Activated gamma-delta T cell (primary cell): ENCODE measurements at regions not wholly inside any gene's neighbourhood (a gene's known extent, or its start where the extent isn't known, plus 50 kb on each side); places are given as distances from the start of the nearest gene placed in this dataset.

Experiments used
- DNase-seq: peaks from one replicate; lab custom pipeline; 2025; lab: John Stamatoyannopoulos, UW

DNA sequence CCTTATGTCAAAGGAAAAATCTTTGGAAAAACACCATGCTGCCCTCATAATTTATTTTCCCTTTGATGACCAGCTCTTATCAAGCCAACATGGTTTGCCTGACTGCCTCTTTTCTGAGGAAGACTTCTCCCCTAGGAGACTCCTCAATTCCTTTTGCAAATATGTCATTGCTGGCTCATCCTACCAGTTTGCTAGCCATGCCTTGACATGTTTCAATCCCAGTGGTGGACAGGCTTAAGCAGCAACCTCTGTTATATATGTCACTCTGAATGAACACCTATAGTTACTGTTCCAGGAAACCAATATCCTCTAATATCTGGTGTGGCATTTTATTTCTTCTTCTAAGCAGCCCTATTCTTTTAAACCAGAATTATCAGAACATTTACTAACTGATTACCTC lies 615.8 kb downstream of the HTR1A start:
- no peak for DNase-seq

- DNase-seq, result no peak
Observed at GRCh38 chr5:63341442-63341841, 620.8 kb downstream of the HTR1A start.

- no peak for DNase-seq
Observed at GRCh38 chr5:63323926-63324325, 638.3 kb downstream of the HTR1A start.

- no peak for DNase-seq
Observed at GRCh38 chr5:63314551-63314950, 647.7 kb downstream of the HTR1A start.

GRCh38 chr5:63310644-63311043 lies 651.6 kb downstream of the HTR1A start:
- no peak for DNase-seq

DNA sequence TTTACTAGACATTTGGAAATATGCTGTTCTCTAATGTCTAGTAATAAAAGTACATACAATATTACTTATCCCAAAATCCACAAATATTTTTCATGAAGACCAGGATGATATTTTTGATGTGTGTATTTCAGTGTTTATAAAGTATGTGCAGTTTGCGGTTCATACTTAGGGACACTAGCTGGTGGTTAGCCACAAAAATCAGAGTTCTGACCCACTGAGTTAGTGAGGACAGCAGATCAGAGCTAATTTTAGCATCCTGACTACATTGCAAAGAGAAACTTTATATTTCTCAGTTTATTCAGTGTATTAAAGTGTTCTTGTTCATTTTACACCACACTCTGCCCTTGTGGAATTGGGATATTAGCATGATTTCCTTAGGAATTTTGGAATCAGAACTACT lies 655.3 kb downstream of the HTR1A start:
- no peak for DNase-seq

GRCh38 chr5:63293317-63293716 lies 668.9 kb downstream of the HTR1A start:
- DNase-seq, result no peak

- DNase-seq, result no peak
Observed at GRCh38 chr5:63286724-63287123, 675.5 kb downstream of the HTR1A start.

- no peak for DNase-seq
Observed at GRCh38 chr5:63263411-63263810, 684.8 kb downstream of the LRRC70 start.

DNA sequence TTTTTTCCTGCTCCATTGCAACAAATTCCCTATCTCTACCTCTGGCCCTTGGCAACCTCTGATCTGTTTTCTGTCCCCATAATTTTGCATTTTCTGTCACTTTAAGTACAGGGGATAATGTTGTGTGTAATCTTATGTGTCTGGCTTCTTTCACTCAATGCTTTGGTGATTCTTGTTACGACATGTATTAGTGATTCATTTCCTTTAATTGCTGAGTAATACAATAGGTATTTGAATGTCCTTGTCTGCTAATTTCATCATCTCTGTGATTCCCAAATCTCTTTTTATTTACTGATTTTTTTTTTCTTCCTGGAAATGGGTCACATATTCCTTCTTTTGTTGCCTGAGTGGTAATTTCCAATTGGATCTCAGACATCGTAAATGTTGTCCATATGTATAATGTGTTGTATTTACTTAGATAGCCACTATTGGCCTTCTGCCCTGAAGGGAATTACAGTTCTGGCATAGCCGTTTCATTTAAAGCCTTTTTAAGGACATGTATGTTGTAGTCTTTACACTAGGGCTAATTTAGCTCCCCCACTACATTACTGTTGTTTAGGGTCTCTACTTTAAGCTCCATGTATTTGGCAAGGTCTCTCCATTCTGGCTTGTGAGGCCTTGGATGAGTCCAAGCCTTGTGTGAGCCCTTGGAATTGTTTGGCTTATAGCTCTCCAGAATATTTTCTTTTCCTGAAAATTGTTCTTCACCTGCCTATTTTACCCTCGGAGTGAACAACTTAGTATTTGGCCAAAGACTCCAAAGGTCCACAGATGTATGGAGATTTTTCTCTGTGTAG lies 683.8 kb downstream of the LRRC70 start:
- DNase-seq, result no peak

DNA sequence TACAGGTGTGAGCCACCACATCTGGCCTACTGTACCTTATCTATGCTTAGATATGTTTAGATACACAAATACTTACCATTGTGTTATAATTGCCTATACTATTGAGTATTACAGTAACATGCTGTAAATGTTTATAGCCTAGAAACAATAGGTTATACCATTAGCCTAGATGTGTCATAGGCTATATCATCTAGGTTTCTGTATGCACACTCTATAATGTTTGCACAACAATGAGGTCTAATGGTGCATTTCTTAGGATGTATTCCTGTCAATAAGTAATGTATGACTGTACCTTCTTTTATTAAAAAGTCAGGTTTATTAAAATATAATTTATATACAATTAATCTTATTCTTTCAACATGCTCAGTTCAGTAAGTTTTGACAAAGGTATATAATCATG lies 683.1 kb downstream of the LRRC70 start:
- no peak for DNase-seq

DNA sequence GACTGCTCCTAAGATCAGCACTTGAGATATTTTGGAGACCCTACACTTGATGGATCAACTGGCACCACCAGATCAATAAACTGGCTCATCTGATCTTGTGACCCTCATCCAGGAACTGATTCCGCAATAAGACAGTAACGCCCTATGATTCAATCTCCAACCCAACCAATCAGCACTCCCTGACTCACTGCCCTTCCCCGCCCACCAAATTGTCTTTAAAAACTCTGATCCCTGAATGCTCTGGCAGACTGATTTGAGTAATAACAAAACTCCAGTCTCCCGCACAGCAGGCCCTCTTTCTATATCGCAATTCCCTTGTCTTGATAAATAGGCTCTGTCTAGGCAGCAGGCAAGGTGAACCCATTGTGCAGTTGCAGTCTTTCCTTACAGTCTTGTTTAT lies 677.0 kb downstream of the LRRC70 start:
- no peak for DNase-seq

- DNase-seq, result no peak
Observed at GRCh38 chr5:63250939-63251338, 672.3 kb downstream of the LRRC70 start.

DNA sequence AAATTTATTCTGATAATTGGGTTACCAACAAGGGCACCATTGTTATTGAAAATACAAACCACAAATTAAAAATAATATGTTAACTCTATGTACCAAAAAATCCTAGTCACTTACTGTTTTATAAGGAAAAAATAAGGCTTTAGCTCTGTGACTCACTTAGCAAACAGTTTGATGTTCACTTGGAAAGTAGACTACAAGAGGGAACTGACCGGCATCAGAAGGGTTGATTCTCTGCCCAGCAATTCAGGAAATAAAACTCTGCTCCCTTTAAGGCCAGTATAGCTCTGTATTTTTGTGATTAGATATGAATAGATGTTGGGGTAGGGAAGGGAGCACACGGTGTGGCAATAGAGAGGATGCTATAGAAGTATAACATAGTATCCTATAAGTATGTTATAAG lies 671.3 kb downstream of the LRRC70 start:
- no peak for DNase-seq

DNA sequence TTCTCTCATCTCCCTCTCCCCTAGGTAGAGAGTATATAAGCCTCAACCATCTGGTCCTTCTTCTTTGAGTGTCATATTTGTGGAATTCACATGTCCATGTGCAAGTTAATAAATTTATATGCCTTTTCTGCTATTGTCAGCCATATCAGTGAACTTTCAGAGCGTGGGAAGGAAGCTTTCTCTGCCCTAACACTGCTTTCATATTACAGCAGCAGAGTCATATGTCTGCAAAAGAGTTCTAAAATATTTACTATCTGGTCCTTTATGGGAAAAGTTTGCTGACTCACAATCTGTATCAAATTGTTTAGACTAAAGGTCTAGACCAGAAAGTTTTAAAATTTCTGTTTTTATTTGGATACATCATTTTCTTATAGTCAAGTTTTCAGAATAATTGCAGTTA lies 669.0 kb downstream of the LRRC70 start:
- DNase-seq, result no peak

GRCh38 chr5:63245271-63245670 lies 666.7 kb downstream of the LRRC70 start:
- no peak for DNase-seq

- no peak for DNase-seq
Observed at GRCh38 chr5:63240063-63240755, 661.6 kb downstream of the LRRC70 start.

DNA sequence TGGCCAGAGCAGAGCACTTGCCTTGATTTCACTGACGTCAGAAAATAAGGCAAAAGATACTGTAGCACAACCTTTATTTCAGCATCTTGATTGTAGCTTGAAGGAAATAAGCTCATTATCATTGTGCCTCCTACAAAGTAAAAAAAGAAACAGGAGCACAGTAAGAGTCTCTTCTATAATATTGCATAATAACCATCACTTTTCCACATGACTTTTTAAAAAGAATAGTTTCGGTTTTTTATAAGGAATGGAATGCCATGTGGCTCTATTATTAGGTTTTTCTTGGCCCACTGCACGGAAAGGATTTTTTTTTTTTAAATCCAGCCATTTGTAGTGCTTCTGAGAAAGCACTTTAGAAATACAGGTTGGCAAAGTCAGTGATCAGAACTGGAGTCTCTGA lies 655.3 kb downstream of the LRRC70 start:
- no peak for DNase-seq

DNA sequence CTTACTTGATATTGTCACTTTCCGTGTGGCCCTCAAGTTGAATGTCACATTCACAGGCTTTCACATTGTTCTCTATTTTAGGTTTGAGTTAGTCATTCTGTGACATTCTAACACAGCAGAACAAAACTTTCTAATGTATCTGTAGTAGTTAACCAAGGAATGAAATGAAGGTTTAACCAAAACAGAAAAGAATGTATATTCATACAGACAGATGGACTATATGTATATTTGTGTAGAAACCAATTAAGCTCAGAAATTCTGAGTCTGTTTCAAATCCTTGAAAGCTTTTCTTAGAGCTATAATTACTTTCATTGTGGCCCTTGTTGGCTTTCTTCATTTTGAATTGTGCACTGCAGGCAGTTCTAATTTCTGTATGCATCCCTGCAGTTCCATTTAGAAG lies 654.7 kb downstream of the LRRC70 start:
- no peak for DNase-seq

GRCh38 chr5:63230754-63231153 lies 652.1 kb downstream of the LRRC70 start:
- DNase-seq, result no peak

DNA sequence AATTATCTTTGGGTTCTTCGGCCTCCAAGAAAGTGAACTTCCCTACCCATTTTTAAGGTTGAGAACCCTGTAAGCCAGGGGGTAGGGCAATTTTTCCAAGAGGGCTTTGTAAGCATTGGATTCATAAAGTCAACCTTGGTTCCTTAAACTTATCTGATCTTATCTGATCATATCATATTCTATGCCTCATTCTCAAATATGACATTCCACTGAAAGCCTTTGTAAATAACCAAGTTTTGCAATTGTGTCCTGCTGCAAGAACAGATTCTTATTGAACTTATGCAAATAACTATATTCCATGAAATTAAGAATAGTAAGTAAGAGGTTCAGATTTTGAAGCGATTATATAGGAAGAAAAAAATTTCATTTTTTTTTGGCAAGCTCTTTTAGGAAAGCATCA lies 649.5 kb downstream of the LRRC70 start:
- no peak for DNase-seq

- DNase-seq, result no peak
Observed at GRCh38 chr5:63220244-63220643, 641.6 kb downstream of the LRRC70 start.

DNA sequence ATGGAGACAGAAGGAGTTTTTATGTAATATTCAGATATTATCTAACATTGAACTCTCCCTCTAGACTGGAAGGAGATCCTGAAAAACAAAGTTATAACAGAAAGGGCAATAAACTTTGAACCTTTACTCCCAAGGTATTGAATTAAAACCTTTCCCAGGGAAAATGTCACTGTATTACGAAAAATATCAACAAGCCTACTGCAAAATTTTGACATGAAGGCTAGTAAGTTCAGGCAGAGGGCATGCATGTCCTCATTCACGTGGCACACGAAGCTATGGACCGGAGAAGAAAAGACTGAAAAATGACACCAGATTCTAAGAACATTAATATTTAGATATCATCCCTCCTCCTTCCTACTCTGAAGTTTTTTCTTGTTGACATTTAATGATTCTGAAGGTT lies 638.8 kb downstream of the LRRC70 start:
- no peak for DNase-seq

DNA sequence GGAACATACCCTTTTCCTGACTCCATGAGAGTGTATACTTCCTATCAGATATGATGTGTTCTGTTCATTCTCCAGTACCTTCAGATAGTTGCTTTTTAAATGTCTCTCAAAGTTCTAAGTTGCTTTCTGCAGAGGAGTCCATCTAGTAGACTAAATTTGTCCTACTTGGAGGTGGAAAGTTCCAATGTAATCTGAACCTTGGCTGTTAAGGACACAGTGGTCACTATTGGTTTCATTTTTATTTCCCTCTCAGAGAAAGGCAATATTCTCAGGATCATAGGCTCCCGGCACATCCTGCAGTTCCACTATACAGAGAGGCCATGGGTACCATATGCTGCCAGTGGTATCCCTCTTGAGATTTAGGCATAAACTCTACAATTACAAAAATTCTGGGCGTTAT lies 634.6 kb downstream of the LRRC70 start:
- DNase-seq, result no peak
